ENCODE measurements at regions not wholly inside any gene's neighbourhood (a gene's known extent, or its start where the extent isn't known, plus 50 kb on each side); places are given as distances from the start of the nearest gene placed in this dataset.

DNA sequence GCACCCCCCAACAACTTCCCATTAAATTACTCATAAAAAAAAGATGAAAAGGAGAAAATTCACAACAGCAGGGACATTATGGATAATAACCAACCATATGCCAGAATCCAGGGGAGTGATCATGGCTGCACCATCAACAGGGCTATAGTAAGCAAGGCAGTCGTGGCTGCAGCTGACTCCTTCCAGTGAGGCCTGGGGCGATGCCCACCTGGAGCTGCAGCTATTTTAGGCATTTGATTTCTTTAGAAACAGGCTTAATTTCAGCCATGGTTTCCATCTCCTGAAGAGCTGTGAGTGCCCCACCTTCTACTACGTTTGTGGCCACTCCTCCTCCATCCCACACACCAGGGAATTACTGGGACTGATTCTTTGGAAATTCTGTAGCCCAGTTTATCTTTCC, 84.0 kb downstream of the MINAR1 start:
- Histone ChIP-seq H3K4me1 (ENCODE audit: control insufficient read depth in 1 of 2, low read depth in 2 of 2) (no peaks in the 10 kb centered on the region), H3K9me3 (no peaks in the 10 kb centered on the region), H3K4me3 (no peak overlapping the region), H3K27me3 (replicated peaks; ENCODE audit: insufficient read depth) (no peaks in the 10 kb centered on the region), H3K36me3 (no peaks in the 10 kb centered on the region), H3K27ac (no peak overlapping the region)
- TF ChIP-seq, protein P1, sequence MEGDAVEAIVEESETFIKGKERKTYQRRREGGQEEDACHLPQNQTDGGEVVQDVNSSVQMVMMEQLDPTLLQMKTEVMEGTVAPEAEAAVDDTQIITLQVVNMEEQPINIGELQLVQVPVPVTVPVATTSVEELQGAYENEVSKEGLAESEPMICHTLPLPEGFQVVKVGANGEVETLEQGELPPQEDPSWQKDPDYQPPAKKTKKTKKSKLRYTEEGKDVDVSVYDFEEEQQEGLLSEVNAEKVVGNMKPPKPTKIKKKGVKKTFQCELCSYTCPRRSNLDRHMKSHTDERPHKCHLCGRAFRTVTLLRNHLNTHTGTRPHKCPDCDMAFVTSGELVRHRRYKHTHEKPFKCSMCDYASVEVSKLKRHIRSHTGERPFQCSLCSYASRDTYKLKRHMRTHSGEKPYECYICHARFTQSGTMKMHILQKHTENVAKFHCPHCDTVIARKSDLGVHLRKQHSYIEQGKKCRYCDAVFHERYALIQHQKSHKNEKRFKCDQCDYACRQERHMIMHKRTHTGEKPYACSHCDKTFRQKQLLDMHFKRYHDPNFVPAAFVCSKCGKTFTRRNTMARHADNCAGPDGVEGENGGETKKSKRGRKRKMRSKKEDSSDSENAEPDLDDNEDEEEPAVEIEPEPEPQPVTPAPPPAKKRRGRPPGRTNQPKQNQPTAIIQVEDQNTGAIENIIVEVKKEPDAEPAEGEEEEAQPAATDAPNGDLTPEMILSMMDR (IDR thresholded peaks at IDR 0.05), result no peak
- DNase-seq (ENCODE audit: low spot score), result no peak
- no peak for ATAC-seq (ENCODE audit: insufficient number of reproducible peaks, low FRiP score, low read depth)

DNA sequence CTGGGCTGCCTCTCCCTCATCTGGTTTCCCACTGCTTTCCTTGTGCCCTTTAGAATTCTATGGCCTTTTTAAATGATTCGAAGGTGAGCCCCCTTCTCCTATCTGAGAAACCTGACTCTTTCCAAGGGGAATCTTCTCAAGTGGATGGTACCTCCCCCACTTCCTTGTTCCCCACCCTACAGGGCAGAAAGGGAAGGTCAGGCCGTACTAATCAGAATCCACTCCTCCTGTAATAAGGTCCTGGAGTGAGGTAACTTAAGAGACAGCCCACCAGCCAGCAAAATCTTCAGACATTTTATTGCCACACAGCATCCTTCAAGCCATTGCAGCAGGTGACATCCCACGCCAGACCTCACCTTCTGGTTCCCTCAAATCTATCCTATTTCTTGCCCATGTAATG, 84.5 kb downstream of the MINAR1 start:
- H3K4me1 ChIP-seq (ENCODE audit: control insufficient read depth in 1 of 2, low read depth in 2 of 2), result no peaks in the 10 kb centered on the region
- H3K4me3 ChIP-seq, result no peak overlapping the region
- no peaks in the 10 kb centered on the region for H3K36me3 ChIP-seq
- no peak overlapping the region for H3K27ac ChIP-seq
- H3K27me3 ChIP-seq (replicated peaks; ENCODE audit: insufficient read depth), result no peaks in the 10 kb centered on the region
- H3K9me3 ChIP-seq, result no peaks in the 10 kb centered on the region
- no peak for ATAC-seq (ENCODE audit: insufficient number of reproducible peaks, low FRiP score, low read depth)
- TF ChIP-seq, protein P1 (IDR thresholded peaks at IDR 0.05), result no peak
- DNase-seq (ENCODE audit: low spot score), result no peak

GRCh38 chr15:79519628-79520027, 87.5 kb downstream of the MINAR1 start:
- no peaks in the 10 kb centered on the region for H3K27me3 ChIP-seq (replicated peaks; ENCODE audit: insufficient read depth)
- ATAC-seq (ENCODE audit: insufficient number of reproducible peaks, low FRiP score, low read depth) (no peak), DNase-seq (ENCODE audit: low spot score) (no peak)
- no peaks in the 10 kb centered on the region for H3K4me1 ChIP-seq (ENCODE audit: control insufficient read depth in 1 of 2, low read depth in 2 of 2)
- TF ChIP-seq, protein P1 (IDR thresholded peaks at IDR 0.05), result no peak
- no peak overlapping the region for H3K4me3 ChIP-seq
- H3K27ac ChIP-seq, result no peak overlapping the region
- no peaks in the 10 kb centered on the region for H3K36me3 ChIP-seq
- no peaks in the 10 kb centered on the region for H3K9me3 ChIP-seq

- ATAC-seq (ENCODE audit: insufficient number of reproducible peaks, low FRiP score, low read depth) (no peak), DNase-seq (ENCODE audit: low spot score) (no peak)
- H3K27ac ChIP-seq, result no peak overlapping the region
- H3K4me3 ChIP-seq, result no peak overlapping the region
- no peaks in the 10 kb centered on the region for H3K27me3 ChIP-seq (replicated peaks; ENCODE audit: insufficient read depth)
- H3K4me1 ChIP-seq (ENCODE audit: control insufficient read depth in 1 of 2, low read depth in 2 of 2), result no peaks in the 10 kb centered on the region
- TF ChIP-seq, protein P1 (IDR thresholded peaks at IDR 0.05), result no peak
- no peaks in the 10 kb centered on the region for H3K9me3 ChIP-seq
- H3K36me3 ChIP-seq, result no peaks in the 10 kb centered on the region
Observed at GRCh38 chr15:79520654-79521053, 88.5 kb downstream of the MINAR1 start.

DNA sequence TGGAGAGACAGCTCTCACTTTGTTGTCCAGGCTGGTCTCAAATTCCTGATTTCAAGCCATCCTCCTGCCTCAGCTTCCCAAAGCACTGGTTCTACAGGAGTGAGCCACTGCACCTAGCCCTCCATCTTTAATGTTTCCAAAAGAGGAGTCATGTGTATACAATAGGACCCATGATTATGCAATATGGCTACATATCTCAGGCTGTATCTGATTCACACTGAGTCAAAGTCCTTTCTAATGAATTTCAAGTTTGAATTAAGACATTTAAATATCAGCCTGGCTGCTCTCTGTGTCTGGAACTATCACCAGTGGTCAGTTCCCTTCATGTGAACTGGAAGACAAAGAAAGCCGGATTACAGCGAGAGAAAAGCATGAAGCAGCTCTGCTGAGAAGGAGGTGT, 90.5 kb downstream of the MINAR1 start:
- TF ChIP-seq, protein P1 (IDR thresholded peaks at IDR 0.05), result no peak
- no peaks in the 10 kb centered on the region for H3K27me3 ChIP-seq (replicated peaks; ENCODE audit: insufficient read depth)
- DNase-seq (ENCODE audit: low spot score), result no peak
- no peaks in the 10 kb centered on the region for H3K36me3 ChIP-seq
- ATAC-seq (ENCODE audit: insufficient number of reproducible peaks, low FRiP score, low read depth), result no peak
- H3K4me3 ChIP-seq, result no peak overlapping the region
- no peaks in the 10 kb centered on the region for H3K4me1 ChIP-seq (ENCODE audit: control insufficient read depth in 1 of 2, low read depth in 2 of 2)
- no peak overlapping the region for H3K27ac ChIP-seq
- no peaks in the 10 kb centered on the region for H3K9me3 ChIP-seq
